PC-9 (cell line): ENCODE measurements at regions not wholly inside any gene's neighbourhood (a gene's known extent, or its start where the extent isn't known, plus 50 kb on each side); places are given as distances from the start of the nearest gene placed in this dataset.

Source experiments
- BruUV-seq: library from RNA; stranded (reverse); fragments of 400-500 nt; replicated peaks from 2 replicates; lab custom pipeline; 2021; lab: Mats Ljungman, UMichigan
- CTCF ChIA-PET: fragments of 300-600 bp; sonication (Branson Sonifier 250); formaldehyde crosslinking; loops from one replicate; lab custom pipeline; 2022; ENCODE audit warnings: antibody characterized with exemption; lab: Charles Lee
- POLR2A ChIA-PET: fragments of 300-600 bp; sonication (Branson Sonifier 250); formaldehyde crosslinking; loops from one replicate; lab custom pipeline; 2022; ENCODE audit warnings: antibody characterized with exemption; ENCODE audit not compliant: unreplicated experiment; lab: Charles Lee
- DNase-seq, 2 experiments: peaks; one replicate each; pipeline versions ENCODE4 v3.0.0 to v3.0.0-alpha.2; 2015 to 2022; ENCODE audit warnings: mixed read lengths in 1 of 2
- H2AFZ ChIP-seq: fragments of 200-600 bp; sonication (generic); 2 replicates; pipeline ENCODE4 v1.8.1; 2017; ENCODE audit warnings: antibody characterized with exemption
- H3F3A ChIP-seq: fragments of 200-600 bp; sonication (generic); 2 replicates; pipeline ENCODE4 v1.8.1; 2017; ENCODE audit warnings: antibody characterized with exemption, mild to moderate bottlenecking, low read depth; ENCODE audit not compliant: insufficient read depth
- H3K27ac ChIP-seq: fragments of 200-600 bp; sonication (generic); 2 replicates; pipeline ENCODE4 v1.6.1; 2016; ENCODE audit warnings: mixed run types
- H3K27me3 ChIP-seq: fragments of 200-600 bp; sonication (generic); 2 replicates; pipeline ENCODE4 v1.6.1; 2016; ENCODE audit warnings: low read depth, mixed run types; ENCODE audit not compliant: insufficient read depth
- H3K36me3 ChIP-seq: fragments of 200-600 bp; sonication (generic); 2 replicates; pipeline ENCODE4 v1.6.1; 2016; ENCODE audit warnings: low read depth, mixed run types
- H3K4me1 ChIP-seq: fragments of 200-600 bp; sonication (generic); replicated peaks from 2 replicates; pipeline ENCODE4 v1.6.1; 2016; ENCODE audit warnings: mixed run types; ENCODE audit not compliant: insufficient read depth
- H3K4me2 ChIP-seq: fragments of 200-600 bp; sonication (generic); 2 replicates; pipeline ENCODE4 v1.6.1; 2017; ENCODE audit warnings: mixed run types
- H3K4me3 ChIP-seq: fragments of 200-600 bp; sonication (generic); 2 replicates; pipeline ENCODE4 v1.6.1; 2016; ENCODE audit warnings: mixed run types
- H3K79me2 ChIP-seq: fragments of 200-600 bp; sonication (generic); 2 replicates; pipeline ENCODE4 v1.6.1; 2017; ENCODE audit warnings: low read depth, mixed run types
- H3K9me2 ChIP-seq: fragments of 200-600 bp; sonication (generic); 2 replicates; pipeline ENCODE4 v1.8.1; 2017; ENCODE audit warnings: mild to moderate bottlenecking; ENCODE audit not compliant: insufficient read depth
- H3K9me3 ChIP-seq: fragments of 200-600 bp; sonication (generic); 2 replicates; pipeline ENCODE4 v1.8.1; 2016; ENCODE audit warnings: low read depth; ENCODE audit not compliant: insufficient read depth
- H4K20me1 ChIP-seq: fragments of 200-600 bp; sonication (generic); 2 replicates; pipeline ENCODE4 v1.8.1; 2017; ENCODE audit not compliant: insufficient read depth
- CTCF ChIP-seq: fragments of 200-600 bp; sonication (generic); conservative IDR thresholded peaks from 2 replicates; pipeline ENCODE4 v1.6.1; 2017; ENCODE audit warnings: mixed run types, antibody characterized with exemption, mild to moderate bottlenecking, moderate library complexity
- EZH2 ChIP-seq: fragments of 200-600 bp; sonication (generic); IDR thresholded peaks from 2 replicates; pipeline ENCODE4 v1.8.0; 2017; ENCODE audit warnings: antibody characterized with exemption, low read depth
- intact Hi-C: fragments of 100-400 bp; cut with micrococcal nuclease; formaldehyde crosslinking; loops from one replicate; pipeline ENCODE4 v1.10.0; 2022; ENCODE audit not compliant: unreplicated experiment

GRCh38 chr12:19895246-19896020 lies 456.1 kb downstream of the AEBP2 start:
- no peaks in the 10 kb centered on the region for H3K9me2 ChIP-seq
- no peaks in the 10 kb centered on the region for H3K79me2 ChIP-seq
- H4K20me1 ChIP-seq = no peaks in the 10 kb centered on the region
- DNase-seq = no peak
- TF ChIP-seq EZH2 (no peak), CTCF (no peak)
- CTCF ChIA-PET = no interaction called here
- intact Hi-C loops = no loop called here
- POLR2A ChIA-PET = no interaction called here
- no peaks in the 10 kb centered on the region for H3K9me3 ChIP-seq
- no peak overlapping the region for H3K27ac ChIP-seq
- no peaks in the 10 kb centered on the region for H3K36me3 ChIP-seq
- H3K4me1 ChIP-seq = no peaks in the 10 kb centered on the region
- no peak overlapping the region for H3K4me2 ChIP-seq
- no peak overlapping the region for H2AFZ ChIP-seq
- H3K27me3 ChIP-seq = no peaks in the 10 kb centered on the region
- BruUV-seq = no TSS peak
- no peaks in the 10 kb centered on the region for H3F3A ChIP-seq
- H3K4me3 ChIP-seq = no peak overlapping the region

GRCh38 chr12:19896041-19896440 lies 456.7 kb downstream of the AEBP2 start:
- H3K9me3 ChIP-seq = no peaks in the 10 kb centered on the region
- ChIA-PET POLR2A (no interaction called here), CTCF (no interaction called here)
- H3K27ac ChIP-seq = no peak overlapping the region
- no peaks in the 10 kb centered on the region for H3K9me2 ChIP-seq
- TF ChIP-seq EZH2 (no peak), CTCF (no peak)
- no peaks in the 10 kb centered on the region for H3K4me1 ChIP-seq
- H2AFZ ChIP-seq = no peak overlapping the region
- H3K4me3 ChIP-seq = no peak overlapping the region
- BruUV-seq = no TSS peak
- H3K79me2 ChIP-seq = no peaks in the 10 kb centered on the region
- no peaks in the 10 kb centered on the region for H3F3A ChIP-seq
- no peak for DNase-seq
- no peaks in the 10 kb centered on the region for H3K36me3 ChIP-seq
- intact Hi-C loops = no loop called here
- H3K4me2 ChIP-seq = no peak overlapping the region
- H4K20me1 ChIP-seq = no peaks in the 10 kb centered on the region
- no peaks in the 10 kb centered on the region for H3K27me3 ChIP-seq

GRCh38 chr12:19896534-19896933 lies 457.2 kb downstream of the AEBP2 start:
- Histone ChIP-seq H3K4me2 (no peak overlapping the region), H3K27ac (no peak overlapping the region), H3K9me2 (no peaks in the 10 kb centered on the region), H3K4me1 (no peaks in the 10 kb centered on the region), H2AFZ (no peak overlapping the region), H3K4me3 (no peak overlapping the region), H3K27me3 (no peaks in the 10 kb centered on the region), H3F3A (no peaks in the 10 kb centered on the region), H3K9me3 (no peaks in the 10 kb centered on the region), H3K36me3 (no peaks in the 10 kb centered on the region), H4K20me1 (no peaks in the 10 kb centered on the region), H3K79me2 (no peaks in the 10 kb centered on the region)
- intact Hi-C loops = no loop called here
- BruUV-seq = no TSS peak
- ChIA-PET POLR2A (no interaction called here), CTCF (no interaction called here)
- TF ChIP-seq CTCF (no peak), EZH2 (no peak)
- no peak for DNase-seq
